HG02798 (cell line): ENCODE measurements at regions not wholly inside any gene's neighbourhood (a gene's known extent, or its start where the extent isn't known, plus 50 kb on each side); places are given as distances from the start of the nearest gene placed in this dataset.
A peak's percentile ranks its signal among the peaks of the same experiment; 100 is the strongest.

ENCODE experiments used
- ATAC-seq: cut with Tn5 transposase; IDR thresholded peaks from one replicate; pipeline ENCODE4 v1.9.1; 2021; ENCODE audit warnings: mild to moderate bottlenecking; ENCODE audit not compliant: unreplicated experiment, poor library complexity

DNA sequence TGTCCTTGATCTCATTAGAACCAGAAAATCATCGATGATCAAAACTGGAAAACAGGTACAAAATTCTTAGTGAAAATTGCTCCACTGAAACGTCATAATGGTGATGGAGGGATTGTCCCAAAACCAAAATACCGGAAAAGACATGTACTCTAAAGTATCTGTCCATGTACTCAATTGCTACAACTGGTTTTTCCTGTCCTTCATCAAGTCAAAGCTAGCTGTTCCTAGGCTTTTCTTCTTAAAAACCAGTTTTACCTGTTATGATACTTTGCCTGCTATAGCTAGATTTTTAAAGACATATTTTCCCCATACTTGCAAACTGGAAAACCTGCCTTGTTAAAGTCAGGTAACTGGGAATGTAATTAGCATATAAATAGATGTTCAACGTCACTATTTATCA is 50.5 kb upstream of the LRRC1 start:
- no peak for ATAC-seq

DNA sequence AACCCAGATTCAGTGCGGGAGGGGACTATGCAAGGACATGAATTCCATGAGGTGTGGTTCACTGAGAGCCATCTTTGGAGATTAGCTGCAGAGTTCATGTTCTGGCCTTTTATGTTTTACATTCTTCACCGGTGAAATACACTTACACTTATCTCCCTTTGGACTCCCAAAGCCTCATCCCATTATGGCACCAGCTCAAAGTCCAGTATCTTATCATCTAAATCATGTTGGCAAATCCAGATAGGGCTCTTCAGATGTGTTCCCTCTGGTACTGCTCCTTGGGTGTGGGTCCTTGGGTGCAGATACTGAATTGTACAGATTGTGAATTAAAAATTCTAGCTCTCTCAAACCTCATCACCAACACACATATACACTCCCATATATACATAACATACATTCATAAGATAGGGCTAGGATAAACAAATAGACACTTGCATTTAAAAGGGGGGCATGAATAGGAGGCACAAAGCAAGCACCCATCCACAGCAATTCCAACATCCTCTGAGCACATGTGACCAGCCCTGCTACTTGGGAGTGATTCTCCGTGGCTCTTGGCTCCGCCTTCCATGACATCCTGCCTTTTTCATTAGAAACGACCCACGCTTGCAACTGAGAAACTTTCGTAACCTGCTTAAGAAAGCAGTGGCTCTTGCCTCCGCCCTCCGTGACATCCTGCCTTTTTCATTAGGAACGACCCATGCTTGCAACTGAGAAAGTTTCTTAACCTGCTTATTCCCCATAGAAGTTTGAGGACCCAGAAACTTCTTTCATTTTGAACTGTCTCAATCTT is 53.6 kb upstream of the LRRC1 start:
- no peak for ATAC-seq

DNA sequence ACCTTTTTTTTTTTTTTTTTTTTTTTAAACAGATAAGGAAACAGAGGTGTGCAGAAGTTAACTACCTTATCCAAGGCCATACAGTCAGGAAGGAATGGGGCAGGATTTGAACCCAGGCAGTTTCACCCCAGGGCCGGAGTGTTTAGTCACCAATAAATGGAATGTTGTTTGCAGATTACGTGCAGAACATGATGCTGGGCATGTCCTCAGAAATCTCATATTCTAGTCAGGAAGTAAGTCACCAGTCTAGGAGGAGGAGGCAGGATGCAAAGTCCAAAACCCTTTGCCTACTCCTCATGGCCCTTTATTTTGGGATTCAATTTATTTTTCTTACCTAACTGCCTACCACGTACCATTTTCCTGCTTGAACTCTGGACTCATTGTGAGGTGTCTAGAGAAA is 57.1 kb upstream of the LRRC1 start:
- ATAC-seq: no peak

DNA sequence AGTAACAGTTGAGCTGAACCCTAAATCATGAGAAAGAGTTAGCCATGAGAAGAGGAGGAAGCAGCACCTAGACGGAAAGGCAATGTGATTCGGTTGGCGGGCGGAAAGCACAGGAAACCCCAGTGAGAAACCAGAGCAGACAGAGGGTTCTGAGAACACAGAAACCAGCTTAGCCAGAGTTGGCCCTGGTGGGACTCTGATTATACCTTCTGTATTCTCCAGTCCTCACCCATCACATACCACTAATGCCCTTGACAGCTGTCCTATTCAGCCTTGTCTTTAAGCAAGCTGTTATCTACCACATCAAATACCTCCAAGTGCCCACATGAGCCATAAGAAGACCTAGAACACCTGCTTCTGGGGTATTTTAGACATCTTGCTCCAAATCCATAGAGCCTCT is 58.9 kb upstream of the LRRC1 start:
- ATAC-seq: no peak

DNA sequence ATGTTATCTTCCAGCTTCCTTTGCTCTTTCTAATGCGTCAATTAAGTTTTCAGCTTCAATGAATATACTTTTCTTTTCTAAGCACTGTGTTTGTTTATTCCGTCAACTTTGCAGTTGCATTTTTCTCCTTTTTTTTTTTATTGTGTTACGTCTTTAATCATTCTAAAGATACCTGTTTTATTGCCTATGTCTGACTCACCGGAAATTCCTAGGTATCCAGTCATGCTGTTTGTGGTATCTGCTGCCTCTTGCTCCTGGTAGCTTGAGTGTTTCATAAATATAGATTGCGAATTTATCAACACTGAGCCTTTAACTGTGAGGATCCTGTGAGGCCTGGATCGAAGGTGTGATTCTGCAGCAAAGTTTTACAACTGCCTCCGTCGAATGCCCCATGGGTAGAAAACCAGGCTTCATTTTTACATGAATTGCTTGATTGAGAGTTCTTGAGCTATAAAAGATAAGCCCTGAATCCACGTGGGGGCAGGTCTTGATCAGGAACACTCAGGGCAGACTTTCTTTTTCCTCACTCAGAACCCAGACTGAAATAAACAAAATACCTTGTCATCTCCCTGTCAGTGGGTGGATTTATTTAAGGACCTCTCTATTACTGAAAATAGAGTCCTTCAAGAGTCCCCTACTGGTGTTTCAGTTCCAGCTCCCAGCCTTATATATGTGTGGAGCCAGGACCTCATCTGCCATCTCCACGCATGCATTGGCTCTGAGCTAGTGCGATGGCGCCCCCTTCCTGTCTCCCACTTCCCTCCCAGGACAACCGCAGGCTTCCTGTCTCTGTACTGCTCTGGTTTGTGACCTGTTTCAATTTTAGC is 60.1 kb upstream of the LRRC1 start:
- ATAC-seq: no peak

DNA sequence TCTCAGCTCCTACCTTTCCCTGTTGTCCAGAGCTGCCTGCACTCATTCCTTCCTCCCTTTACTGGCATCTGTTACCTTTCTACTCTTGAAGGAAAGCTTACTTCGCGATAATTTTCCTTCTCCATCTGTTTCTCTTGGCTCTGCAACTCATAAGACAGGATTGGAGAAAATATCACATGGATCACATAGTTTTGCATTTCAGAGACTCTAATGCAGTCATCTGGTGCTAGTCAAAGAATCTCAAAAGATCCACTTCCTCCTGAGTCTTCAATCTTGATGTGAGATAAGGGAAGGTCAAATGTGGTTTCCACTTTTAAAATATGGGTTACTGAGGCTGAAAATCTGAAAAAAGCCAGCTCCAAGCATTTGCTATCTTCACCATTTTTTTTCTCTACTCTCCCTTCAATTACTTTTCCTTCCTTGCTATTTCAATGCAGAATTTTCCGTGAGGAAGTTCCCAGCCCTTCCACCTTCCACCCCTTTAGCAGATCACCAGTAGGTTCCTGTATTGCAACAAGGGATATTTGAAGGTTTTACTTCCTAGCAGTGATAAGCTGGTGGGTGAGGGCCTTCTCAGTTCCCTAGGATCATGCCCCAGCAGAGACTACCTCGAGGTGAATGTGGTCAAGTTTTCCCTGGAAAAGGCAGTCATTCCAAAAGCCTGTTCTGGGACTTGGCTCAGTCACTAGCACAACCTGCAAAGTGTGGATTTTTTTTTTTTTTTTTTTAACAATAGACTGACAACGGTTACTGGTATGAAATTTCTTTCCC is 62.8 kb upstream of the LRRC1 start:
- ATAC-seq: no peak

DNA sequence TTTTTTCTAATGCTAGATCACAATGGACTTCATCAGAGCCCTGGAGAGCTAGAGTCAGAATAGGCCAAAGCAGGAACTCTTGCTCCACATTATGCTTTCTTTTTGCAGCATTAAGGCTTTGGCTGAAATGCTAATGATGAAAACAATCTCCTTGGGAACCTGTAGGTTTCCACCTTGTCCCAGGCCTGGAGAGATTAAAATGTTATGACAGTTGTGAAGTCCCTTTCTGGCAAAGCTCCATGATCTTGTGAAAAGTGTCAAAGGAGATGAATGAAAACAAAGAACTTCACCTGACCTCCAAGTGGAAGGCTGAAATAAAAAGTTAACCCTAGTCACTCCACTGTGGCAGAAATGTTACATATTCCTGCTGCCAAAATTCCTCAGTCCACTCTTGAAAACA is 64.0 kb upstream of the LRRC1 start:
- ATAC-seq: no peak

DNA sequence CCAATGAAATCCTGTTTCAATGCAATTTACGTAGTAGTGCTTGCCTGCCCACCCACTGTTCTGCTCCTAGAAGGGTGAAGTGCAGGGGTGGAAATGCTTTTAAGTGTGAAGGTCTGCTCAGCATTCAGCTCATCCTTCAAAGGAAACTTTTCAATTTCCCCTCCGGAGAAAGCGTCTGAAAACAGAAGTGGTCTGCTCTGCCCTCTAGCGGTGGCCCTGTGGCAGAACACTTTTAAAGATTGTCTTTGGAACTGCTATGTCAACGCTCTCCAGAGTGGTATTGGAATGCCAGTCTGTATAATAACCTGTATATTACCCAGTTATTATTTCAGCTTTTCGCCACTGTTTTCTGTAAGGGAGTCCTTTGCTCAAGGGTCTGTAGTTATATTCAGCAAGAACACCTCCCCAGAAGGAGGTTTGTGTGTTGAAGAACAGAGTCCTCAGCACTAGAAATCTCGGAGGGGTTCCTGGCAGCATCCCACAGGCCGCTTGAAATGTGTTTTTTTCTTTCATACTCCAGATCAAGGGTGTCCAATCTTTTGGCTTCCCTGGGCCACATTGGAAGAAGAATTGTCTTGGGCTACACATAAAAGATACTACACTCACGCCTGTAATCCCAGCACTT is 63.1 kb upstream of the KLHL31 start:
- peak; percentile 64 for ATAC-seq

DNA sequence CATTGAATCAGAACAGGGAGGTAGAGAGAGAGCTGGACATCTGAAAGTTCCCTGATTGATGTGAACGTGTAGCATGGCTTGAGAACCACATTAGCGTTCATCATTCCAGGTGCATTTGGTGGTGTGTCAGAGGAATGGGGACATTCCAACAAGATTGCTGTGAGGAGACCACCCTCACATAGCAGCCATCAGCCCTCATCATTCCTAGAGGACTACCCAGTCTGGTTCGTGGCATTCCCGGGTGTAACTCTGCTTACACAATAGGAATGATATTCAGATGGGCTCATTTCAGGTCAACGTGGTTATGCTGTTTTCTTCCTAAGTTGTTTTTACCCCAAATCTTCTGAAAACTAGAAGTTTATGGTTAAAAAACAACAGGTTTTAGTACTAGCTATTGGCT is 62.2 kb upstream of the KLHL31 start:
- no peak for ATAC-seq

DNA sequence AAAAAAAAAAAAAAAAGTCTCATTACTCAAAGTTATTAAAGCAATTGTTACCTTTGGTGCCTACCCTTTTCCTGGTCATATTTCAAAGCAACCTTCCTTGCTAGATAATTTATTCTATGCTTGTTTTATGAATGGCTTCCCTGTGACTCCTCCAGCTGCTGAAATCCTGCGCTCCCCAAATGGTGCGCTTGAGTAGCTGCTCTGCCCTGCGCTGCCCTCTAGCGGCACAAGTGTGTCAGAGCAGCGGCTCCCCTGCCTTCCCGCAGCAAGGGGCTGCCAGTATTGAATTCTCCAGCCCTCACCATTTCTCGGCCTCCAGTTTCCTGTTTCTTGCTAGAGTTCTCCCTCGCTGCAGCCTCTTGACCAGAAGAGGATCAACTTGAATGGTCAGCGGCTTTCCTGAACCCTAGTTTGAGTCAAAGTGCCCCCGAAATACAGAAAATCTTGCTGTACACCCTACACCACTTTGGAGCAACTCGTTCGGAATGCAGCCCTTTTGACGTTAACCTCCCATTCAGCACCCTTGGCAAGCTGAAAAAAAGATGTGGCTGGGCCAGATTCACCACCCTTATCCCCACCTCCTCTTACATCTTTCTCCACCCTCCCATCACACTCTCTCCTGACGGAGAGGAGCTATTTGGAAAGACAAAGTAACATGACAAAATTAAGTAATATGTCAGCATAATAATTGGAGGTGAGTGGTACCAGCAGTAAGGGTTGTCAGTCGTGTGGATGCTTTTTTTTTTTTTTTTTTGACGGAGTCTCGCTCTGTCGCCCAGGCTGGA is 60.4 kb upstream of the KLHL31 start:
- peak; percentile 90 for ATAC-seq

DNA sequence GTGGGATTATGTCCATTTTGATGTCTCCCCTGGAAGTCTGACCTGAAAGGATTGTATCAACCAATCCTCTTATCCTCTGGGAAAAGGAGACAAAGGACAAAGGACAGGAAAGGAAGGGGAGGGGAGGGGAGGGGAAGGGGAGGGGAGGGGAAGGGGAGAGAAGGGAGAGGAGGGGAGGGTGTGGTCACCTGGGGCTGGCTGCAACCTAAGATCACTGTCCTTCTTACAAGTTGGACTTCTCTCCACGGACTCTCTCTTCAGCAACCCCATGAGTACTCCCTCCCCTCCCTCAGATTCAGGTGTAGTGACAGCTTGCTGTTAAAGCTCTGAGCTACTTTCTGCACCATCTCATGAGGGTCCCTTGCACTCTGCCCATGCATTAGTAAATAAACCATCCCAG is 58.9 kb upstream of the KLHL31 start:
- no peak for ATAC-seq

DNA sequence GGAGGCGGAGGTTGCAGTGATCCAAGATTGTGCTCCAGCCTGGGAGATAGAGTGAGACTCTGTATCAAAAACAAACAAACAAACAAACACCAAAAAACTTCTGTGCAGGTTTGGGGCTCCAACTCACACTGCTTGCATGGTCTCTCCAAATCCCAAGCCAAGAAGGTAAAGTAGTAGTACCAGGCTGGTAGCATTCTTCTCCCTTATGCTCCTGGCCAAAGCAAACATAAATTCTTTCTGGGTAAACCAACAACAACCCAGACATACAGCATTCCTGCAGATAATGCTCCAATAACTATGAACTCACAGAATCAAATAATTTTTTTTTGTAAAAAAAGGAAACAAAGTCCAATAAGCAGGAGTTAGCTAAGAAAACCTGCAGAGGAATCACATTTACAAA is 57.8 kb upstream of the KLHL31 start:
- no peak for ATAC-seq

DNA sequence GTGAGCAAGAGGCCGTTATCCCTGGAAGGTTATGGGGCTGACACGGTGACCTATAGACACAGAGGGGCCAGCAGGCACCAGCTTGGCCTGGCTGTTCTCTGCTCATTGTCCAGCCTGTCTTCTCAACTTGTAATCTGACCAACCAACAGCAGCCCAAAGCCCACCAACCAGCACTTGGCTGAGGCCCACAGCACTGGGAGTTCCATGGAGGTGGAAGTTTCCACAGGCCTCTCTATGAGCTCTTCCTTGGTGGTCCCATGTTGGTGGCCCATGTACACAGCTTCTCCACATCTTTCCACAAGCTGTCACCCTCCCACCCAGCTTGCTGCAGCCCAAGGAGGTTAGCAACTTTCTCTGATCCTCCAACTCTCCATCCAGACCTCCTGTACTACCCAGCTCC is 56.2 kb upstream of the KLHL31 start:
- no peak for ATAC-seq

DNA sequence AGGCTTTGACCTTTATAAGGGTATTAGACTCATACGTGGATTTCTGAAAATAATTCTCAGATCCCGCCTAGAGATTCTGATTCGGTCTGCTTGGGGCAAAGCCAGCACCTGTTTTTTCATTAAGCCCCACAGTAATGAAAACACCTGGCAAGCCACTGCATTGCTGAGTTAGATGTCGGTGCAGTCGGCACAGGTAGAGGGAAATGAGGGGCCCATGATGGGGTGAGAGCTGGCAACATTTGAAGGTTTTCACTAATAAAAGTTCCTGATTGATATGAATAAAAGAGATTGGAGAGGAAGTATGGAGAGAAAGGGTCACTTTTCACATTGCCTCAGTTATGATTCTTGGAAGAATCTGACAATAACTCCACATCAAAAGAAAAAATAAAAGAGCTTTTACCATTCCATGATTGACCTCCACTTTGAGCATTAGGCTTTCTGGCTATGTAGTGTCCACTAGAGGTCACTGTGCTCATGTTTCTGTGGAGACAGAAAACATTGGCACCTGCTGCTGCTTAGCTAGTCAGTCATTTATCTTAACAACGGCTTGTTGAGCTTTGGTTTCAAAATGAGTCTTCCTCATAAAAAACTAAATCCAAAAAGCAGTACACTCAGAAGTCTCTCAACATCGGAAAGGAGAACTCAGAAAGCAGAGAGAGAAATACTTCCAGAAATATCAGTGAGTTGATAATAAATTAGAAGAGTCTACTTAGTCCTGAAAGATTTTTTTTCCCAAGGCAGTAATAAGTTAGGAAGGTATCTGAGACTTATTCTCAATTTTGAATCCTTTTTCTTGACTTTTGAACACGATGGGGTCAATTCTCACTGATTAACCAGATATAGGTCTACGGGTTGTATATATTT is 53.3 kb upstream of the KLHL31 start:
- peak; percentile 97 for ATAC-seq

DNA sequence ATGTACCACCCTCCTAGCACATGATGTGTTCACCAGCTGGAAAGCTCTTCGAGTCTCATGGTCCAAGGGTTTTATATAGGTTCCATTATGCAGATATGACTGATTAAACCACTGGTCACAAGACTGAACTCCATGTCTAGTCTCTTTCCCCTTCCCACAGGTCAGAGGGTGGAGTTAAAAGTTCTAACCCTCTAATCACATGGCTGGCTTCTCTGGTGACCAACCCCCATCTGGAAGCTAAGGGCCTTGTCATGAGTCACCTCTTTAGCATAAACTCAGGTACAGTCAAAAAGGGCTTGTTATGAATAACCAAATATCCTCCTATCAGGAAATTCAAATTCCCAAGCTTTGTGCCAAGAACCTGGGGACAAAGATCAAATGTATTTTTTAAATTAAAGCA is 52.0 kb upstream of the KLHL31 start:
- no peak for ATAC-seq

DNA sequence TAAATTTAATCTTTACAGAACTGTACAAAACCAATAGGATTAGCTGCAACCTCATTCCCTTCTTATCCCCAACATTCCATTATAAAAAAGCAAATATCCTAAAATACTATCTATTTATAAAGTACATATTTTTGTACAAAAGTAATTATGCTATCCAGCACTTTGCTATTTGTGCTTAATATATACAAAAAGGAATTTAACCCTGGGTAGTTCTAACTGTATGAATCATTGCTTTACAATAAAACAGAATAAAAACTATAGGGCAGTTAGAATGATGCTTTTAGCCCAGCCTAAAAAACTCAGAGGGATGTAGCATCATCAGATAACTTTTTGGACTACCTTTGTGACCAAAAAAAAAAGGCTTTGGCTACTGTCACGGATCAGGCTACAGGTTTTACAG is 49.9 kb upstream of the KLHL31 start:
- ATAC-seq: no peak
